B cell (primary cell): ENCODE measurements at regions not wholly inside any gene's neighbourhood (a gene's known extent, or its start where the extent isn't known, plus 50 kb on each side); places are given as distances from the start of the nearest gene placed in this dataset.

Experiments used
- ATAC-seq: fragments of 200-7000 bp; cut with Tn5 transposase; one replicate; pipeline ENCODE4 v1.10.0; 2021; ENCODE audit warnings: low read depth, mild to moderate bottlenecking, moderate number of reproducible peaks, moderate library complexity
- CTCF ChIA-PET: fragments of 350-600 bp; sonication (Branson Sonifier 250); formaldehyde crosslinking; loops from one replicate; lab custom pipeline; 2021; ENCODE audit warnings: antibody characterized with exemption, inconsistent platforms; lab: Charles Lee
- POLR2A ChIA-PET: fragments of 350-600 bp; sonication (Branson Sonifier 250); formaldehyde crosslinking; loops from one replicate; lab custom pipeline; 2021; ENCODE audit warnings: antibody characterized with exemption; lab: Charles Lee
- DNase-seq: peaks from one replicate; pipeline ENCODE4 v3.0.0; 2013
- H2AFZ ChIP-seq: 2 replicates; pipeline ENCODE4 v1.6.1; 2012; ENCODE audit warnings: mild to moderate bottlenecking, low read depth, low read length; ENCODE audit not compliant: insufficient read depth, poor library complexity, severe bottlenecking
- H3K27ac ChIP-seq, 2 donors: 1 replicate in 1 of 2; 2 replicates in 1 of 2; pipeline ENCODE4 v1.5.1; 2012 to 2013; ENCODE audit warnings: low read length in 2 of 2, mild to moderate bottlenecking in 2 of 2, moderate library complexity in 1 of 2
- H3K27me3 ChIP-seq, 4 experiments: fragments of 200-600 bp in 1 of 4; sonication (generic) in 1 of 4; replicated peaks in 1 of 4; 1 replicate in 2 of 4; 2 replicates in 2 of 4; pipeline versions ENCODE4 v1.6.1 to v1.7.0; 2013 to 2016; ENCODE audit warnings: low read length in 3 of 4, mild to moderate bottlenecking in 2 of 4, mixed read lengths in 1 of 4, moderate library complexity in 1 of 4; ENCODE audit not compliant: insufficient read depth in 4 of 4, control insufficient read depth in 3 of 4; ENCODE audit errors: control extremely low read depth in 1 of 4
- H3K36me3 ChIP-seq, 2 experiments: replicated peaks in 1 of 2; 1 replicate in 1 of 2; 2 replicates in 1 of 2; pipeline versions ENCODE4 v1.6.1 to v1.7.1; 2013; ENCODE audit warnings: low read length in 1 of 2; ENCODE audit not compliant: insufficient read depth in 2 of 2, control insufficient read depth in 1 of 2; ENCODE audit errors: control extremely low read depth in 1 of 2, extremely low read depth in 1 of 2
- H3K4me1 ChIP-seq, 2 donors: fragments of 200-600 bp in 1 of 2; sonication (generic) in 1 of 2; 1 replicate in 1 of 2; 2 replicates in 1 of 2; pipeline versions ENCODE4 v1.5.1 to v1.6.1; 2013 to 2017; ENCODE audit warnings: low read length in 2 of 2; ENCODE audit not compliant: control insufficient read depth in 2 of 2, insufficient read depth in 2 of 2
- H3K4me2 ChIP-seq: replicated peaks from 2 replicates; pipeline ENCODE3; 2012; ENCODE audit warnings: mild to moderate bottlenecking, low read depth, low read length; ENCODE audit not compliant: poor library complexity, severe bottlenecking
- H3K4me3 ChIP-seq, 5 experiments: fragments of 200-600 bp in 1 of 5; sonication (generic) in 1 of 5; 1 replicate in 3 of 5; 2 replicates in 2 of 5; pipeline versions ENCODE4 v1.5.1 to v1.7.0; 2011 to 2016; ENCODE audit warnings: low read length in 4 of 5, mild to moderate bottlenecking in 4 of 5, low read depth in 2 of 5, control low read depth in 1 of 5, moderate library complexity in 1 of 5; ENCODE audit not compliant: insufficient read depth in 1 of 5; ENCODE audit errors: control extremely low read depth in 1 of 5, extremely low read depth in 1 of 5
- H3K79me2 ChIP-seq: fragments of 200-600 bp; sonication (generic); one replicate; pipeline ENCODE4 v1.6.0; 2016; ENCODE audit warnings: low read length; ENCODE audit not compliant: control insufficient read depth, insufficient read depth
- H3K9ac ChIP-seq: fragments of 200-600 bp; sonication (generic); 2 replicates; pipeline ENCODE4 v1.6.1; 2017; ENCODE audit warnings: mild to moderate bottlenecking, low read length, moderate library complexity
- H3K9me3 ChIP-seq, 3 donors: one replicate each; pipeline versions ENCODE4 v1.6.1 to v1.7.1; 2013; ENCODE audit warnings: low read length in 2 of 3; ENCODE audit not compliant: control insufficient read depth in 2 of 3, insufficient read depth in 1 of 3; ENCODE audit errors: control extremely low read depth in 1 of 3
- H4K20me1 ChIP-seq: 2 replicates; pipeline ENCODE4 v1.6.0; 2012; ENCODE audit warnings: mild to moderate bottlenecking, low read length; ENCODE audit not compliant: insufficient read depth, control insufficient read depth, poor library complexity, severe bottlenecking
- H3K27ac Mint-ChIP-seq: one replicate; pipeline ENCODE4 v1.8.0; 2021; ENCODE audit warnings: mixed read lengths
- H3K27me3 Mint-ChIP-seq: one replicate; pipeline ENCODE4 v1.8.0; 2021; ENCODE audit warnings: mixed read lengths
- H3K4me1 Mint-ChIP-seq: one replicate; pipeline ENCODE4 v1.8.0; 2021; ENCODE audit warnings: mixed read lengths
- H3K4me3 Mint-ChIP-seq: one replicate; pipeline ENCODE4 v1.8.0; 2021; ENCODE audit warnings: mixed read lengths
- H3K9me3 Mint-ChIP-seq: one replicate; pipeline ENCODE4 v1.8.0; 2022; ENCODE audit warnings: mixed read lengths; ENCODE audit not compliant: insufficient read depth
- CTCF ChIP-seq: fragments of 200-600 bp; IDR thresholded peaks from one replicate; pipeline ENCODE4 v1.8.0; 2022; ENCODE audit warnings: antibody characterized with exemption, mild to moderate bottlenecking
- EZH2 ChIP-seq: IDR thresholded peaks from 2 replicates; pipeline ENCODE4 v1.6.1; 2012; ENCODE audit warnings: borderline replicate concordance, low read depth, mild to moderate bottlenecking, moderate library complexity, low read length; ENCODE audit not compliant: insufficient read depth, poor library complexity, severe bottlenecking
- WGBS: methylation state at CpG from one replicate; pipeline ENCODE4 v1.1.5; 2013; ENCODE audit warnings: missing lambda C conversion rate; ENCODE audit not compliant: insufficient coverage; 5-methylcytosine and 5-hydroxymethylcytosine counted together
- intact Hi-C: fragments of 100-400 bp; cut with micrococcal nuclease; formaldehyde crosslinking; loops from one replicate; pipeline ENCODE4 v1.10.0; 2022

GRCh38 chr3:22907161-22907780, 295.9 kb upstream of the UBE2E2 start:
- no peaks in the 10 kb centered on the region for H3K4me1 ChIP-seq
- CTCF ChIA-PET = no interaction called here
- H3K27ac Mint-ChIP-seq = no peak overlapping the region

GRCh38 chr3:22907796-22908195, 295.3 kb upstream of the UBE2E2 start:
- WGBS = 100% methylated on average over 1 of the region's 2 CpGs
- H2AFZ ChIP-seq = no peak overlapping the region
- H3K4me3 Mint-ChIP-seq = no peak overlapping the region
- POLR2A ChIA-PET = no interaction called here
- ATAC-seq = no peak
- H3K36me3 ChIP-seq = no peaks in the 10 kb centered on the region
- H3K27me3 Mint-ChIP-seq = peaks cover 4% of the 10 kb centered on the region
- no peaks in the 10 kb centered on the region for H3K4me1 ChIP-seq
- H3K9me3 Mint-ChIP-seq = no peaks in the 10 kb centered on the region
- no peak overlapping the region for H3K27ac Mint-ChIP-seq
- H3K9me3 ChIP-seq = no peaks in the 10 kb centered on the region
- CTCF ChIA-PET = no interaction called here
- H4K20me1 ChIP-seq = no peaks in the 10 kb centered on the region
- H3K4me1 Mint-ChIP-seq = peaks cover 3% of the 10 kb centered on the region
- no peak overlapping the region for H3K4me3 ChIP-seq
- no peak for DNase-seq
- TF ChIP-seq CTCF = no peak
- no peak for TF ChIP-seq EZH2
- intact Hi-C loops = no loop called here
- H3K27me3 ChIP-seq = peaks cover 0 to 4% (median 0%) of the 10 kb centered on the region in 4 experiments
- H3K79me2 ChIP-seq = no peaks in the 10 kb centered on the region
- no peak overlapping the region for H3K4me2 ChIP-seq
- no peak overlapping the region for H3K27ac ChIP-seq
- no peak overlapping the region for H3K9ac ChIP-seq

More at GRCh38 chr3:22907161-22907780, 295.9 kb upstream of the UBE2E2 start:
- no CpG with 5 or more reads among the region's 1 CpG for WGBS
- peaks cover 0 to 4% (median 0%) of the 10 kb centered on the region in 4 experiments for H3K27me3 ChIP-seq
- no peaks in the 10 kb centered on the region for H4K20me1 ChIP-seq
- H3K4me2 ChIP-seq = no peak overlapping the region
- no peak for DNase-seq
- no peak overlapping the region for H2AFZ ChIP-seq
- Mint-ChIP-seq H3K4me1 (peaks cover 3% of the 10 kb centered on the region), H3K4me3 (no peak overlapping the region), H3K27me3 (peaks cover 4% of the 10 kb centered on the region), H3K9me3 (no peaks in the 10 kb centered on the region)
- no peak overlapping the region for H3K4me3 ChIP-seq
- POLR2A ChIA-PET = no interaction called here
- TF ChIP-seq EZH2 = no peak
- TF ChIP-seq CTCF = no peak
- no peak for ATAC-seq
- no peak overlapping the region for H3K27ac ChIP-seq
- intact Hi-C loops = no loop called here
- H3K9ac ChIP-seq = no peak overlapping the region
- no peaks in the 10 kb centered on the region for H3K36me3 ChIP-seq
- peaks cover 0 to 2% (median 1%) of the 10 kb centered on the region in 3 donors for H3K9me3 ChIP-seq
- H3K79me2 ChIP-seq = no peaks in the 10 kb centered on the region
